Effector memory CD8-positive, alpha-beta T cell (primary cell): ENCODE measurements at regions not wholly inside any gene's neighbourhood (a gene's known extent, or its start where the extent isn't known, plus 50 kb on each side); places are given as distances from the start of the nearest gene placed in this dataset.

Source experiments
- ATAC-seq: fragments of 150-1000 bp; cut with Tn5 transposase; replicated peaks from 2 replicates; pipeline ENCODE4 v1.10.0; 2021; ENCODE audit warnings: mild to moderate bottlenecking, moderate library complexity
- DNase-seq, 3 experiments: peaks; one replicate each; pipeline ENCODE4 v3.0.0; 2021
- H3K27ac Mint-ChIP-seq, 2 donors: one replicate each; pipeline ENCODE4 v1.8.0; 2022; ENCODE audit warnings: mild to moderate bottlenecking in 2 of 2, mixed read lengths in 2 of 2, moderate library complexity in 2 of 2
- H3K27me3 Mint-ChIP-seq, 2 donors: one replicate each; pipeline ENCODE4 v1.8.0; 2022; ENCODE audit warnings: mixed read lengths in 2 of 2
- H3K36me3 Mint-ChIP-seq: one replicate; pipeline ENCODE4 v1.8.0; 2022; ENCODE audit warnings: mild to moderate bottlenecking, moderate library complexity, mixed read lengths; ENCODE audit not compliant: insufficient read depth
- H3K4me1 Mint-ChIP-seq, 2 donors: one replicate each; pipeline ENCODE4 v1.8.0; 2022; ENCODE audit warnings: low read depth in 2 of 2, mixed read lengths in 2 of 2
- H3K4me3 Mint-ChIP-seq, 2 donors: one replicate each; pipeline ENCODE4 v1.8.0; 2022; ENCODE audit warnings: mild to moderate bottlenecking in 2 of 2, mixed read lengths in 2 of 2, moderate library complexity in 2 of 2
- H3K9me3 Mint-ChIP-seq, 2 donors: one replicate each; pipeline ENCODE4 v1.8.0; 2022; ENCODE audit warnings: mixed read lengths in 2 of 2

GRCh38 chr16:85178596-85178995, 66.3 kb upstream of the CIBAR2 start:
- H3K4me1 Mint-ChIP-seq, result no peaks in the 10 kb centered on the region
- DNase-seq (no peak), ATAC-seq (no peak)
- peaks cover 55 to 76% of the 10 kb centered on the region in 2 donors for H3K27me3 Mint-ChIP-seq
- H3K27ac Mint-ChIP-seq, result no peak overlapping the region
- H3K9me3 Mint-ChIP-seq, result no peaks in the 10 kb centered on the region
- H3K4me3 Mint-ChIP-seq, result no peak overlapping the region
- no peaks in the 10 kb centered on the region for H3K36me3 Mint-ChIP-seq

GRCh38 chr16:85179344-85180046, 67.2 kb upstream of the CIBAR2 start:
- no peak for ATAC-seq
- H3K27ac Mint-ChIP-seq, result no peak overlapping the region
- no peak for DNase-seq
- peaks cover 46 to 76% of the 10 kb centered on the region in 2 donors for H3K27me3 Mint-ChIP-seq
- no peaks in the 10 kb centered on the region for H3K4me1 Mint-ChIP-seq
- H3K36me3 Mint-ChIP-seq, result no peaks in the 10 kb centered on the region
- peaks cover 0 to 4% of the 10 kb centered on the region in 2 donors for H3K9me3 Mint-ChIP-seq
- H3K4me3 Mint-ChIP-seq, result no peak overlapping the region

DNA sequence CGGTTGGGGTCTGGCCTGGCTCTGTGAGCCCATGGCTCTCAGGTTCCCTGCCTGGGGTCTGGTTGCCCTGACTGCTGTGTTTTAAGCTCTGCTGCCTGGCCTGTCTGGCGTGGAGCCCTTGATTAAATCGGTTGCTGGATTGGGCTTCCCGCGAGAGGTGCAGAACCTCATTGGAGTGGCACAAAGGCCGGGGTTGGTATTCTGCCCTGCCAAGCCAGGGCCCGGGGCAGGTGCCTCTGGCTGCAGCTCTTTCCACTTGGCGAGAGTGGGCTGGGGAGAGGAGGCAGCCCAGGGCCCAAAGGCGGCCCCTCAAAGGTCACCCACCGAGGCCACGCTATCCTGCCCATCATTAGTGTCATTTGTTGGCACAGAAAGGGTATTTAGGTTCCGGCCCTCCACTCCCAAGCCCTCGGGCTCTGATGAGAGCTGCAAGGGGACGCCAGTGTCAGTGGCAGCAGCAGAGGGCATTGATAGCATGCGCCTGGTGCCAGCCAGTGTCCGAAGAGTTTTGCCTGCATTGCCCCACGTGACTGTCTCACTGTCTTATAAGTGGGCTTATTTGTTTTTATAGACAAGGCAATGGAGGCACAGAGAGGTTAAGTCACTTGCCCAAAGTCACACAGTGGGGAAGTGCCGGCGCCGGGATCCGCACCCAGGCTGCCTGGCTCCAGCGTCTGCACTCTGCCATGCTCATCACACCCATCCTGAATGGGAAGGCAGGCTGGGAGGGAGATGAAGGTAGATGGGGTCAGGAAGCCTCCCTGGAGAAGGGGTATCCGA, 68.0 kb upstream of the CIBAR2 start:
- no peaks in the 10 kb centered on the region for H3K4me1 Mint-ChIP-seq
- ATAC-seq (no peak), DNase-seq (no peak)
- peaks cover 0 to 11% of the 10 kb centered on the region in 2 donors for H3K9me3 Mint-ChIP-seq
- no peak overlapping the region for H3K4me3 Mint-ChIP-seq
- no peaks in the 10 kb centered on the region for H3K36me3 Mint-ChIP-seq
- H3K27me3 Mint-ChIP-seq, result peaks cover 44 to 76% of the 10 kb centered on the region in 2 donors
- no peak overlapping the region for H3K27ac Mint-ChIP-seq

- no peak for DNase-seq
- ATAC-seq, result no peak
These were observed 68.8 kb upstream of the CIBAR2 start for GRCh38 chr16:85180827-85181738.

GRCh38 chr16:85181739-85182129, 69.5 kb upstream of the CIBAR2 start:
- Mint-ChIP-seq H3K4me3 (no peak overlapping the region), H3K4me1 (no peaks in the 10 kb centered on the region), H3K36me3 (no peaks in the 10 kb centered on the region), H3K27ac (no peak overlapping the region), H3K9me3 (peaks cover 0 to 11% of the 10 kb centered on the region in 2 donors), H3K27me3 (peaks cover 34 to 76% of the 10 kb centered on the region in 2 donors)
- ATAC-seq (no peak), DNase-seq (no peak)

More at GRCh38 chr16:85180827-85181738, 68.8 kb upstream of the CIBAR2 start:
- Mint-ChIP-seq H3K9me3 (peaks cover 0 to 11% of the 10 kb centered on the region in 2 donors), H3K27me3 (peaks cover 41 to 76% of the 10 kb centered on the region in 2 donors), H3K27ac (no peak overlapping the region), H3K4me1 (no peaks in the 10 kb centered on the region), H3K4me3 (no peak overlapping the region), H3K36me3 (no peaks in the 10 kb centered on the region)

GRCh38 chr16:85182286-85182685, 70.0 kb upstream of the CIBAR2 start:
- ATAC-seq (no peak), DNase-seq (no peak)
- H3K36me3 Mint-ChIP-seq, result no peaks in the 10 kb centered on the region
- no peak overlapping the region for H3K4me3 Mint-ChIP-seq
- no peaks in the 10 kb centered on the region for H3K4me1 Mint-ChIP-seq
- peaks cover 0 to 11% of the 10 kb centered on the region in 2 donors for H3K9me3 Mint-ChIP-seq
- H3K27ac Mint-ChIP-seq, result no peak overlapping the region
- H3K27me3 Mint-ChIP-seq, result peaks cover 30 to 74% of the 10 kb centered on the region in 2 donors

DNA sequence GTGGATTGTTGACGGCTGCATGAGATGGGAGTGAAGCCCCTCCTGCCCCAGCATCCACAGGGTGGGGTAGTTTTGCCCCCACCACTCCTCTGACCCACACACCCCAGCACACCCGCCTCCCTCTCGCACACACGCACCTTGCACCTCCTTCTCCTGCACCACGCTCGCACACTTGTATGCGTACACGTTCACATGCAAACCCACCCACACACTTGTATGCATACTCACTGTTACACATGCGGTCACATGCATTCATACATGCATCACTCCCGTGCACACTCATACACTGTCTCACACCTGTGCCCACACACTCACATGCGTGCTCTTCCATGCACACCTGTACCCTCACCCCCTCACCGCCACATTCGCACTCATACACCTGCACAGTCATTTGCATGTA, 70.5 kb upstream of the CIBAR2 start:
- H3K9me3 Mint-ChIP-seq, result peaks cover 0 to 11% of the 10 kb centered on the region in 2 donors
- DNase-seq, result no peak
- no peaks in the 10 kb centered on the region for H3K36me3 Mint-ChIP-seq
- H3K27me3 Mint-ChIP-seq, result peaks cover 25 to 73% of the 10 kb centered on the region in 2 donors
- no peak overlapping the region for H3K4me3 Mint-ChIP-seq
- H3K27ac Mint-ChIP-seq, result no peak overlapping the region
- no peaks in the 10 kb centered on the region for H3K4me1 Mint-ChIP-seq
- no peak for ATAC-seq

DNA sequence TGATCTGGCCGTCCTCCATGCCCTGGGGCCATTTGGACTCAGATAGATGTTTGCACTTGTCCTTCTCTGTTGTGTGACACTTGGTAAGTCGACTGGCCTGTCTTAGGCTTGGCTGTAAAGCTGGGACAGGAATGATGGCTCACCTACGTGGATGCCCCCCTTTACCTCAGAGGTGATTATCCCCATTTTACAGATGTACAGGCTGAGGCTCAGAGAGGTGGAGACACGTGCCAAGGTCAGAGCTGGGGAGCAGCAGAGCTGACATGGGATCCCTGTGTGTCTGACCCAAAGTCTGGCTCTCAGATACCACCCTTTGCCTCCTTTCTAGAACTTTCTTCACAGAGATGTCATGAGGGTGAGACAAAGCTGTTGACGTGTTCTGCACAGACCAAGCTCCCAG, 71.3 kb upstream of the CIBAR2 start:
- Mint-ChIP-seq H3K36me3 (no peaks in the 10 kb centered on the region), H3K27ac (no peak overlapping the region), H3K9me3 (peaks cover 0 to 11% of the 10 kb centered on the region in 2 donors), H3K4me3 (no peak overlapping the region), H3K27me3 (peaks cover 24 to 73% of the 10 kb centered on the region in 2 donors), H3K4me1 (no peaks in the 10 kb centered on the region)
- DNase-seq (no peak), ATAC-seq (no peak)

GRCh38 chr16:85184404-85184803, 72.1 kb upstream of the CIBAR2 start:
- Mint-ChIP-seq H3K27ac (no peak overlapping the region), H3K4me1 (no peaks in the 10 kb centered on the region), H3K27me3 (peaks cover 18 to 67% of the 10 kb centered on the region in 2 donors), H3K36me3 (no peaks in the 10 kb centered on the region), H3K9me3 (peaks cover 0 to 11% of the 10 kb centered on the region in 2 donors), H3K4me3 (no peak overlapping the region)
- no peak for DNase-seq
- ATAC-seq, result no peak

GRCh38 chr16:85185303-85186100, 73.2 kb upstream of the CIBAR2 start:
- H3K27me3 Mint-ChIP-seq, result peaks cover 18 to 63% of the 10 kb centered on the region in 2 donors
- no peak for DNase-seq
- no peaks in the 10 kb centered on the region for H3K4me1 Mint-ChIP-seq
- no peak overlapping the region for H3K27ac Mint-ChIP-seq
- no peak for ATAC-seq
- no peak overlapping the region for H3K4me3 Mint-ChIP-seq
- H3K9me3 Mint-ChIP-seq, result peaks cover 2 to 11% of the 10 kb centered on the region in 2 donors
- H3K36me3 Mint-ChIP-seq, result no peaks in the 10 kb centered on the region

DNA sequence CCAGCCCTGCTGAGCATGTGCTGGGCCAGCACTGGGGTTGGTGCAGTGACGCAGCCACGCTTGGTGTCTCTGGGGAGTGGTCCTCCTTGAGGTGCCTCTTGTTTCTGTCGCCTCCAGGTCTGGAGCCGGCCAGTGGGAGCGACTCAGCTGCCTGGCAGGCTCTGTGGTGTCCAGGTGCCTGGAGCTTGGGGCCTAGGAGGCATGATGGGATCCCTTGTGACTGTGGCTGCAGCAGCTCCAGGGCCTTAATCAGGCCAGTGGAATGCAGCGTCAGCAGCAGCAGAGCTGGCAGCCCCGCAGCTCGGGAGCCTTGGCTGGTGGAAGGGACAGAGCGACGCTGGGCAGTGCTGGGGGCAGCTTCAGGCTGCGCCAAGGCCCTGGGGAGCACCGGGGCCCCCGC, 74.7 kb upstream of the CIBAR2 start:
- Mint-ChIP-seq H3K9me3 (peaks cover 2 to 11% of the 10 kb centered on the region in 2 donors), H3K4me1 (no peaks in the 10 kb centered on the region), H3K36me3 (no peaks in the 10 kb centered on the region), H3K27ac (no peak overlapping the region), H3K4me3 (no peak overlapping the region), H3K27me3 (peaks cover 18 to 71% of the 10 kb centered on the region in 2 donors)
- DNase-seq (no peak), ATAC-seq (no peak)

GRCh38 chr16:85187447-85187846, 75.2 kb upstream of the CIBAR2 start:
- no peak for ATAC-seq
- H3K27ac Mint-ChIP-seq, result no peak overlapping the region
- H3K36me3 Mint-ChIP-seq, result no peaks in the 10 kb centered on the region
- H3K9me3 Mint-ChIP-seq, result peaks cover 2 to 11% of the 10 kb centered on the region in 2 donors
- H3K27me3 Mint-ChIP-seq, result peaks cover 18 to 70% of the 10 kb centered on the region in 2 donors
- H3K4me1 Mint-ChIP-seq, result no peaks in the 10 kb centered on the region
- no peak overlapping the region for H3K4me3 Mint-ChIP-seq
- no peak for DNase-seq
